HG03066 (cell line): ENCODE measurements at regions not wholly inside any gene's neighbourhood (a gene's known extent, or its start where the extent isn't known, plus 50 kb on each side); places are given as distances from the start of the nearest gene placed in this dataset.

ENCODE experiments used
- ATAC-seq: cut with Tn5 transposase; IDR thresholded peaks from one replicate; pipeline ENCODE4 v1.9.1; 2021; ENCODE audit warnings: low read depth; ENCODE audit not compliant: unreplicated experiment

- no peak for ATAC-seq
Measured at GRCh38 chr6:138690975-138691594, 82.5 kb upstream of the CCDC28A start.

- peak; percentile 6 for ATAC-seq
Measured at GRCh38 chr6:138691595-138692057, 81.9 kb upstream of the CCDC28A start.

GRCh38 chr6:138692058-138692977 is 81.3 kb upstream of the CCDC28A start:
- peak; percentile 61 for ATAC-seq

DNA sequence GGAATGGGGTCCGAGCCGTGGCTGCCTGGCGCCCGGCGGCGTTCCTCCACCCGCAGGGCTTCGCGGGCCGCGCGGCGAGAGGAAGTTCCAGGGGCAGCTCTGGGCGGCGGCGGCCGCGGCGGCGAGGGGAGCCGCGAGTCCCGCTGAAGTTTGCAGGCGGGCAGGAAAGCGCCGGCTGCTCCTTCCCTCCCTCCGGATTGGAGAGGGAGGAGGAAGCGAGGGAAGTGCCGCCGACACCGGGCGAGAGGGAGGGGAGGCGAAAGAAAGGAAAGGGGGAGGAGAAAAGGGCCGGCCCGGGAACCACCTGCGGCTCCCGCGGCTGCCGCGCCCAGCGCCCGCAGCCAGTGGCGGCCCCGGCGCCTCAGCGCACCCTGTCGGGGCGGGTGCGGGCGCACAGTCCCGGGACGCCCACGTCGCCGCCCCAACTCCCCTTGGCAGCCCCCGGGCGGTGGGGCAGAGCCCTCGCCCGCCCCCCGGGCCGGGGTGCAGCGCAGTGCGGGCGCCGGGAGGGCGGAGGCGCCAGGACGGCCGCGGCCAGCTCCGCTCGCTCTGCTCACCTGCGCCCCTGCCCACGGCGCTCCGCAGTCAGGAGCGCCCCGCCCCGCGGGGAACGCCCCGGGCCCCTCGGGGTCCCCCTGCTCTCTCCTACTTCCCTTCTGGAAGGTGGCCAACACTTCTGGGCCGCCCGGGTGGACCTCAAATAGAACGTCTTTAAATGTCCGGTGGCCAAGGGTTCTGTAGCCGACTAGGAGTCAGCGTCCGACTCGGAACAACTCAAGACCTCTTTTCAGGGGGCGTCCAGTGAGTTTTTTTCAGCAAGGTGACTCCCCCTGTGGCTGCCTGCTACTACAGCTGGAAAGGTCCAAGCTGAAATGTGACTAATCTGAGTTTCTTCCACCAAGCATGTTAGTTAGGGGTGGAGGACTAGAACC is 80.3 kb upstream of the CCDC28A start:
- peak; percentile 51 for ATAC-seq

DNA sequence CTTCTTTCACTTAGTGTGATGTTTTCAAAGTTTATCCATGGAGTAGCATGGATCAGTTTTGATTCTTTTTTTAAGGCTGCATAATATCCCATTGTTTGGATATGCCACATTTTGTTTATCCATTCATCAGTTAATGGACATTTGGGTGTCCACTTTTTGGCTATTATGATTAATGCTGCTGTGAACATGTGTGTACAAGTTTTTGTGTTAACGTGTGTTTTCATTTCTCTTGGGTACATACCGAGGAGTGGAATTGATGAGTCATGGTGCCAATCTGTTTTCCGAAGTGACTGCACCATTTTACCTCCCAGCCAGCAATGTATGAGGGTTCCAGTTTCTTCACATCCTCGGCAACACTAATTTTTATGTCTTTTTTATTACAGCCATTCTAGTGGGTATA is 78.4 kb upstream of the CCDC28A start:
- no peak for ATAC-seq

- no peak for ATAC-seq
Measured at GRCh38 chr6:138714493-138714892, 59.1 kb upstream of the CCDC28A start.

DNA sequence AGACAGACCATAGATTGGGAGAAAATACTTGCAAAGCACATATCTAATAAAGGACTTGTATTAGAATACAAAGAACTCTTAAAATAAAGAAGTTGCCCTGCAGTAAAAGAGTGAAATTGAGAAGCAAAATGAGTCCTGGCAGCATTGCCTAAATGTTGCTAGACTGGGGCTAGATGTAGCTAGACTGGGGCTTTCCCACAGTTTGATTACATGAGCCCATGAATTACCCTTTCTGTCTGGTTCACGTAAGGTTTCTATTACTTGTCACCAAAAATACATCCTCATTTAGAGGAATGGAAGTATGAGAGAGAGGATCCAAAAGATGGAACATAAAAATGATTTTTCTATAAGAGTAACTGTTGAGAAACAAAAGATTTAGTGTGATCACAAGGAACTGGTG is 57.6 kb upstream of the CCDC28A start:
- no peak for ATAC-seq

DNA sequence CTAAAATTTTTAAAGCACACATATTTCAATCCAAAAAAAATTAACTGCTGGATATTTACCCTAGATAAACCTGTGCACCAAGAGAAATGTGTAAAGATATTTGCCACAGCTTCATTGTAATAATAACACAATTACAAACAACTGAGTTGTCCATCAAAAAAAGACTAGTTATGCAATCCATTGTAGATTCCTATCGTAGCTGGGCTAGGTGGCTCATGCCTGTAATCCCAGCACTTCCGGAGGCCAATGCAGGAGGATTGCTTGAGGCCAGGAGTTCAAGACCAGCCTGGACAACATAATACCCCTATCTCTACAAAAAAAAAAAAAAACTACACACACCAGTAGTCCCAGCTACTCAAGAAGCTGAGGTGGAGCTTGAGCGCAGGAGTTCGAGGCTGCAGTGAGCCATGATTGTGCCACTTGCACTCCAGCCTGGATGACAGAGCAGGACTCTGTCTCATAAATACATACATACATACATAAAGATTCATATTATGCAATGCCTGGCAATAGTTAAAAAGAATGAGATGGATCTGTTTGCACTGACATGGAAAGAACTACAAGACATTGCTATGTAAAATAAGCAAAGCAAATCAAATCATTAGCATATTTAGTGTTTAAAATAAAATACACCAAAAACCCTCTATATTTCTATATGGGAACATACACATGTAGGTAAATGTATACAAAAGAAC is 56.5 kb upstream of the CCDC28A start:
- no peak for ATAC-seq

DNA sequence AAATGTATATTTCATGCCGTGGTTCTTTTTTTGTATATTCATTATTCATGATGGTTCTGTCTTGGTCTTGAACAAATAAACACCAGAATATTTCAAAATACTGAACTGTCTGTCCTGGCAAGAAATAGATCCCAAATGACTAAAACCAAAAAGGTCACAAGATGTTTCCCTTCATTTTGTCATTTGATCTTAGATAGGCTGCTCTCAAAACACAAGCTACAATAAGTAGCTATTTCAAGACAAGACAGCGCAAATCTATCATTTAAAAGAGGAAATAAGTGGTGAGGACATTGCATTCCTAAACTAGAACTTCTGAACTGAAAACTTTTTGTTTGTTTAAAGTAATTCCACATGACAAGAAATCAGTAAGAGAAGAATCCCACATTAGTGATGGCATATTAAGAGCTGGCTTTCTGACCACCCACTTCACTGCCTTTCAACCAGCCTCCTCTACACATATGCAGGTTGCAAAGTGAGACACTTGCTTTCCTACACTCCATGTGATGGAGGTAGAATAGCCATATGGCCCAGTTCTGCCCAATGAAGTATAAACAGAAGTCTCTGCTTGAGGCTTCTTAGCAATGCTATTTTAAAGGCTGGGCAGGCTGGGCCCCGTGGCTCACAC is 54.4 kb upstream of the CCDC28A start:
- no peak for ATAC-seq

GRCh38 chr6:138719744-138720143 is 53.8 kb upstream of the CCDC28A start:
- no peak for ATAC-seq

DNA sequence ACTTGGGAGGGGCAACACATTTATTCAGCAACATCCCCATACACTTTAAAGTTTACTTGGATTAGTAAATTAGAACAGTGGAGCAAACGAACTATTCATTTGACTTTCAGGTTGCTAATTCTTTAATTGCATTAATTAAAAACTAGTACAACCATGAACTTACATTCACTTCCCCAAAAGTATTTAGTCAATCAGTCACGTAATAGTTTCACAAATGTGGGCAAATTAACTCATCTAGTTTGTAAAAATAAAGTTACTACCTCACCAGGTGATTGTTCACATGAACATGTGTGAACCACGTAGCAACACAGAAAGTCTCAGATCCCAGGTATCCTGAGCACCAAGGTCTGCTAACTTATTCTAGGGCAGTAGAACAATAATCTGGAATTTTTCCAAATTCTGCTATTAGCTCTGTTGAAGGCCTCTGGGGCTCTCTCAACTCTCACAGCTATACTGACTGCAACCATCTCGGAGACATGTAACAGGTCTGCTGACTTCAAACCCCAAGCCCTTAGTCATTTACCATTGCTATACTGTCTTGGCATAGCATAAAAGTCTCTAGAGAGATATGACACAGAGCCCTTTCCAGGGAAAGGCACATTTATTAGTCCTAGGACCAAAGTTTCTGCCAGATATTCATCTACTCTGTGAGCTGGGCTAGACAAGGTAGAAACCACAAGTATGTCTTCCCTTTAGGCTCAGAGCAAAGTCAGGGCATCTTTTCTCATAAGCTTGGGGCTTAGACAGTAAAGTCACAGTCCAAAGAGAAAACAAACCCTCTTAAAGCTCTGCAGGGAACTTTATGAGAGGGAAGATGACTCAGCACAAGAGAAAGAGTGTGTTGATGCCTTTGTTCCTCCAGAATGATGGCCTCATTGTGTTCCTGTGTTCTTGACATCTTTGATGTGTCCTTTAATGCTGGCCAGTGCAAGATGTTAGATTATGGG is 50.9 kb upstream of the CCDC28A start:
- ATAC-seq = no peak
